PC-3 (cell line): ENCODE measurements at regions not wholly inside any gene's neighbourhood (a gene's known extent, or its start where the extent isn't known, plus 50 kb on each side); places are given as distances from the start of the nearest gene placed in this dataset.

Experiments
- EZH2 ChIP-seq: fragments of 300-600 bp; sonication (generic); IDR thresholded peaks from one replicate; pipeline ENCODE4 v1.6.1; 2017; ENCODE audit warnings: antibody characterized with exemption, mild to moderate bottlenecking, low read length; ENCODE audit not compliant: unreplicated experiment
- EZH2phosphoT487 ChIP-seq: fragments of 300-600 bp; sonication (generic); IDR thresholded peaks from 2 replicates; pipeline ENCODE4 v1.6.1; 2018; ENCODE audit warnings: mild to moderate bottlenecking, antibody characterized with exemption, low read length, borderline replicate concordance
- TF ChIP-seq, protein P1 (sequence below): fragments of 300-600 bp; sonication (generic); conservative IDR thresholded peaks from 2 replicates; pipeline ENCODE4 v1.5.1; 2017; ENCODE audit warnings: antibody characterized with exemption, low read depth, mild to moderate bottlenecking, low read length

GRCh38 chr7:132656341-132656740, 80.1 kb upstream of the PLXNA4 start:
- no peak for TF ChIP-seq EZH2phosphoT487
- TF ChIP-seq, protein P1, sequence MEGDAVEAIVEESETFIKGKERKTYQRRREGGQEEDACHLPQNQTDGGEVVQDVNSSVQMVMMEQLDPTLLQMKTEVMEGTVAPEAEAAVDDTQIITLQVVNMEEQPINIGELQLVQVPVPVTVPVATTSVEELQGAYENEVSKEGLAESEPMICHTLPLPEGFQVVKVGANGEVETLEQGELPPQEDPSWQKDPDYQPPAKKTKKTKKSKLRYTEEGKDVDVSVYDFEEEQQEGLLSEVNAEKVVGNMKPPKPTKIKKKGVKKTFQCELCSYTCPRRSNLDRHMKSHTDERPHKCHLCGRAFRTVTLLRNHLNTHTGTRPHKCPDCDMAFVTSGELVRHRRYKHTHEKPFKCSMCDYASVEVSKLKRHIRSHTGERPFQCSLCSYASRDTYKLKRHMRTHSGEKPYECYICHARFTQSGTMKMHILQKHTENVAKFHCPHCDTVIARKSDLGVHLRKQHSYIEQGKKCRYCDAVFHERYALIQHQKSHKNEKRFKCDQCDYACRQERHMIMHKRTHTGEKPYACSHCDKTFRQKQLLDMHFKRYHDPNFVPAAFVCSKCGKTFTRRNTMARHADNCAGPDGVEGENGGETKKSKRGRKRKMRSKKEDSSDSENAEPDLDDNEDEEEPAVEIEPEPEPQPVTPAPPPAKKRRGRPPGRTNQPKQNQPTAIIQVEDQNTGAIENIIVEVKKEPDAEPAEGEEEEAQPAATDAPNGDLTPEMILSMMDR = no peak
- no peak for TF ChIP-seq EZH2
